GM12878 (cell line): ENCODE measurements at regions not wholly inside any gene's neighbourhood (a gene's known extent, or its start where the extent isn't known, plus 50 kb on each side); places are given as distances from the start of the nearest gene placed in this dataset.

Experiments used
- ATAC-seq: fragments of 200-7000 bp; cut with Tn5 transposase; 3 replicates; pipeline ENCODE4 v1.9.1; 2020; ENCODE audit warnings: mild to moderate bottlenecking, moderate library complexity
- BruUV-seq: library from RNA; stranded (reverse); fragments of 400-500 nt; replicated peaks from 2 replicates; lab custom pipeline; 2021; lab: Mats Ljungman, UMichigan
- CTCF ChIA-PET: fragments of 300-600 bp; sonication (Branson Sonifier 250); formaldehyde crosslinking; extraction: SDS; loops from one replicate; lab custom pipeline; 2021; ENCODE audit warnings: inconsistent platforms; lab: Yijun Ruan, JAX
- POLR2A ChIA-PET: fragments of 350-600 bp; formaldehyde crosslinking; extraction: SDS; loops from one replicate; lab custom pipeline; 2021; ENCODE audit warnings: inconsistent platforms; lab: Charles Lee
- RAD21 ChIA-PET: fragments of 300-600 bp; sonication (Branson Sonifier 250); formaldehyde crosslinking; loops from one replicate; lab custom pipeline; 2023; ENCODE audit warnings: antibody characterized with exemption; ENCODE audit not compliant: unreplicated experiment; lab: Charles Lee
- SMC1A ChIA-PET: fragments of 300-600 bp; sonication (Branson Sonifier 250); formaldehyde crosslinking; loops from one replicate; lab custom pipeline; 2023; ENCODE audit not compliant: unreplicated experiment, uncharacterized antibody; lab: Charles Lee
- DNase-seq: peaks from one replicate; pipeline ENCODE4 v3.0.0-alpha.2; 2011; ENCODE audit warnings: low read depth, low spot score
- FAIRE-seq: peaks from 3 replicates; lab custom pipeline; 2011; peaks lifted over from hg19 to GRCh38; lab: Jason Lieb, UNC
- H2AFZ ChIP-seq: 2 replicates; pipeline ENCODE4 v1.6.0; 2011; ENCODE audit warnings: low read depth, low read length, control low read depth; ENCODE audit not compliant: control insufficient read depth
- H3K27ac ChIP-seq: 2 replicates; pipeline ENCODE4 v1.5.1; 2011; ENCODE audit warnings: control low read depth; ENCODE audit not compliant: control insufficient read depth, insufficient read depth
- H3K27me3 ChIP-seq, 2 experiments: replicated peaks in 1 of 2; 2 replicates each; pipeline versions ENCODE4 v1.6.0 to v1.6.1; 2011; ENCODE audit warnings: low read length in 1 of 2; ENCODE audit not compliant: control insufficient read depth in 2 of 2, insufficient read depth in 2 of 2
- H3K36me3 ChIP-seq, 2 experiments: 2 replicates each; pipeline ENCODE4 v1.5.1; 2011; ENCODE audit warnings: low read length in 1 of 2; ENCODE audit not compliant: control insufficient read depth in 2 of 2, insufficient read depth in 2 of 2
- H3K4me1 ChIP-seq: 2 replicates; pipeline ENCODE4 v1.6.1; 2011; ENCODE audit warnings: mild to moderate bottlenecking, low read length, moderate library complexity, mixed read lengths; ENCODE audit not compliant: control insufficient read depth, insufficient read depth
- H3K4me2 ChIP-seq: 2 replicates; pipeline ENCODE4 v1.6.0; 2011; ENCODE audit warnings: control low read depth; ENCODE audit not compliant: control insufficient read depth, insufficient read depth
- H3K4me3 ChIP-seq: fragments of 200-600 bp; sonication (generic); 2 replicates; pipeline ENCODE4 v1.5.1; 2016
- H3K79me2 ChIP-seq: 2 replicates; pipeline ENCODE4 v1.6.0; 2011; ENCODE audit warnings: low read length; ENCODE audit not compliant: control insufficient read depth, insufficient read depth
- H3K9ac ChIP-seq: 2 replicates; pipeline ENCODE4 v1.8.0; 2011; ENCODE audit warnings: low read length, control low read depth, mixed read lengths; ENCODE audit not compliant: control insufficient read depth, insufficient read depth
- H3K9me3 ChIP-seq: replicated peaks from 3 replicates; pipeline ENCODE4 v1.5.1; 2011; ENCODE audit warnings: mild to moderate bottlenecking, low read length; ENCODE audit not compliant: control insufficient read depth, insufficient read depth
- H4K20me1 ChIP-seq: 2 replicates; pipeline ENCODE4 v1.6.0; 2011; ENCODE audit not compliant: control insufficient read depth, insufficient read depth
- EP300 ChIP-seq, 2 experiments: fragments of 150-350 bp in 1 of 2; IDR thresholded peaks; 2 replicates each; pipeline ENCODE4 v1.6.1; 2011 to 2012; ENCODE audit warnings: low read depth in 2 of 2, low read length in 2 of 2, borderline replicate concordance in 1 of 2, improper control_type of control experiment in 1 of 2, inconsistent platforms in 1 of 2; ENCODE audit not compliant: control insufficient read depth in 1 of 2
- IKZF1 ChIP-seq: fragments of 450-650 bp; conservative IDR thresholded peaks from 2 replicates; pipeline ENCODE4 v1.6.1; 2017; ENCODE audit warnings: antibody characterized with exemption, mild to moderate bottlenecking
- NR2C1 ChIP-seq: fragments of 450-650 bp; IDR thresholded peaks from 2 replicates; pipeline ENCODE4 v1.6.1; 2017; ENCODE audit warnings: antibody characterized with exemption, mild to moderate bottlenecking, moderate library complexity
- NRF1 ChIP-seq: conservative IDR thresholded peaks from 2 replicates; pipeline ENCODE4 v1.6.1; 2011; ENCODE audit warnings: mild to moderate bottlenecking, low read depth, low read length, improper control_type of control experiment
- PRDM15 ChIP-seq: fragments of 450-650 bp; formaldehyde crosslinking; IDR thresholded peaks from 2 replicates; pipeline ENCODE4 v1.4.0; 2020; ENCODE audit warnings: mild to moderate bottlenecking, moderate library complexity
- SREBF1 ChIP-seq: IDR thresholded peaks from 2 replicates; pipeline ENCODE4 v1.6.1; 2012; ENCODE audit warnings: mild to moderate bottlenecking, low read length
- TARDBP ChIP-seq: IDR thresholded peaks from 2 replicates; pipeline ENCODE4 v1.6.1; 2016; ENCODE audit warnings: borderline replicate concordance
- WGBS: methylation state at CpG from one replicate; pipeline ENCODE4 v1.1.6; 2016; ENCODE audit warnings: low lambda C conversion rate; ENCODE audit not compliant: insufficient replicate concordance, insufficient coverage; ENCODE audit errors: missing lambda C conversion rate; 5-methylcytosine and 5-hydroxymethylcytosine counted together
- in situ Hi-C: fragments of 300-500 bp; cut with MboI; formaldehyde crosslinking; loops from 9 replicates; pipeline ENCODE4 v1.14.3; 2018; ENCODE audit warnings: mixed read lengths
- intact Hi-C: fragments of 100-400 bp; cut with micrococcal nuclease; formaldehyde crosslinking; loops from one replicate; pipeline ENCODE4 v1.14.2; 2022; ENCODE audit not compliant: unreplicated experiment

- no peak for TF ChIP-seq NRF1
- no peak for TF ChIP-seq EP300 (IDR thresholded peaks at IDR 0.05; ENCODE audit: borderline replicate concordance in 1 of 2, control insufficient read depth in 1 of 2, low read depth in 2 of 2, low read length in 2 of 2)
- no peak for TF ChIP-seq PRDM15
- TF ChIP-seq IKZF1, result no peak
- TF ChIP-seq TARDBP, result no peak
- TF ChIP-seq NR2C1, result no peak
- no peak for TF ChIP-seq SREBF1
- Histone ChIP-seq H3K9ac (no peak overlapping the region), H3K27me3 (no peaks in the 10 kb centered on the region), H3K79me2 (no peaks in the 10 kb centered on the region), H3K27ac (no peak overlapping the region), H3K4me2 (no peak overlapping the region), H3K4me1 (no peaks in the 10 kb centered on the region), H3K36me3 (no peaks in the 10 kb centered on the region), H3K9me3 (no peaks in the 10 kb centered on the region; the same call in 2 of the 3 replicates), H3K4me3 (no peak overlapping the region), H2AFZ (no peak overlapping the region), H4K20me1 (no peaks in the 10 kb centered on the region)
- ChIA-PET RAD21 (no interaction called here), SMC1A (no interaction called here), CTCF (interaction anchor here (2.7 to 4.1 kb wide), 2 partner anchors 338 to 510 kb away, joined by 7 to 16 read pairs; no protein-coding TSS in a partner anchor), POLR2A (no interaction called here)
- in situ Hi-C loops (no loop called here), intact Hi-C loops (no loop called here)
- WGBS, result 0% methylated on average over 1 of the region's 1 CpG
- DNase-seq (no peak), FAIRE-seq (no peak), ATAC-seq (no peak)
- BruUV-seq, result no TSS peak
Observed at GRCh38 chr6:55955684-55956083, 80.3 kb upstream of the BMP5 start.
